DMS79 treated with DMSO at 0.1 percent for 48 hours (cell line): ENCODE measurements at regions not wholly inside any gene's neighbourhood (a gene's known extent, or its start where the extent isn't known, plus 50 kb on each side); places are given as distances from the start of the nearest gene placed in this dataset.
"Not testable (repeated sequence)": the region's sequence is repeated elsewhere in the genome, so short reads cannot be mapped to it uniquely, and the experiment has no call there.

Source experiments
- DNase-seq: peaks from one replicate; lab custom pipeline; 2025; lab: John Stamatoyannopoulos, UW

DNA sequence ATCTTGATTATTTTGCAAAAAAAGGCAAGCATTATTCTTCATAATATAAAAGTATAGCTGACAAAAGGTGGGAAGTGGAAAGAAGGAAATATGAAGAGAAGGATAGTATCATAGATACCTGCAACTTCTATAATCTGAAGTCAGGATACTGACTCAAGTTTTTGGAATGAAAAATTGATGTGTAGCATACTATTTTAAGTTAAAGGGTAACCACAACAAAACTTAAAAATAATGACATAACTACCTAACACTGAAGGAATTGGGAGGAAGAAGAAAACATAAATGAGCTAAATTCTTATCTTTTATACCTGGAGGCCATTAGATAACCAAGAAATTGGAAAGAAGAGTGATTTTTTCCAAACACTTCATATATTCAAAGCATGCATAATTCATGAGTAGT is 51.8 kb upstream of the TLE1 start:
- no peak for DNase-seq

DNA sequence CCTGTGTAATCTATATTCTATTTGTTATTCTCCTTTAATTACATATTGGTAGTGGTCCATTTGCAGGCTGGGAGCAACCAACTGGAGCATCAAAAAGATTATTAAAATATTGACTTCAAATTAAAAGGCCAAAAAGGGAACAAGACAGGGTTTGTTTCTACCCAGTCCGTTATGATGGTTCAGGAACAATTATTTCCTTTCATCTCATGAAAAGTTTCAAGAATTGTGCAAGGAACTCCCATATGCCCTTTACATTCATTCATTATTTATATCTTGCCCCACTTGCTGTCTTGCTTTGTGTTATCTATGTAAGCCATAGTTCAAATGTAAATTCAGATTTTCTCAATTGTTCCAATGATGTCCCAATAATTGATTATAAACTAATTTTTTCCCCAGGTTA is 58.7 kb upstream of the TLE1 start:
- DNase-seq, result no peak

DNA sequence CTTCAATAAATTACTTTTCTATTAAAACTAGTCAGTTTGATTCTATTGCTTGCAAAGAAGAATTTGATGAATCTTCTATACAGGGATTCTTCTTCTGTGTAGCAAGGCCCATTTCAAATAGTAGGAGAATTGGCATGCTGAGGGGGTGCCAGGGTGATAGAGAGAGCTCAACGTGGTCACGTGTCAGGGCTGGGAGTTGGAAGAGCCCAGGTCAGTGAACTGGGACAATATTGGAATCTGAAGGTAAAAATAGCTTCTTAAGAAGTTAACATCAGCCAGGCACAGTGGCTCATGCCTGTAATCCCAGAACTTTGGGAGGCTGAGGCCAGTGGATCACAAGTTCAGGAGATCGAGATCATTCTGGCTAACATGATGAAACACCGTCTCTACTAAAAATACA is 64.1 kb upstream of the TLE1 start:
- no peak for DNase-seq

DNA sequence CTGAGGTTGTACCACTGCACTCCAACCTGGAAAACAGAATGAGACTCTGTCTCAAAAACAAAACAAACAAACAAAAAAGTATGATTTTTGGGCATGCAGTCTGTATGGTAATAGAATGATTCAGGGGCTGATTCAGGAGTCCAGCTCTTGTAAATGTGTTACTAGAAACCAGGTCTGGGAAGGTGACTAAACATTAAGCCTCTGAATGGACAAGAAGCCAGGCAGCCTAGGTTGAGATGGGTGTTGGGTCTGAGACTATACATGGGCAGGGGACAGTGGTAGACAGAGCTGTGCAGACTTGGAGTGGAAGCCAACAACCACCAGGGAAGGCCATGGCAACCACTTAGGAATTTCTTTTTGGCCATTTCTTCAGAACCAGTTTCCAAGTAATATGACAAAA is 64.9 kb upstream of the TLE1 start:
- DNase-seq, result no peak

DNA sequence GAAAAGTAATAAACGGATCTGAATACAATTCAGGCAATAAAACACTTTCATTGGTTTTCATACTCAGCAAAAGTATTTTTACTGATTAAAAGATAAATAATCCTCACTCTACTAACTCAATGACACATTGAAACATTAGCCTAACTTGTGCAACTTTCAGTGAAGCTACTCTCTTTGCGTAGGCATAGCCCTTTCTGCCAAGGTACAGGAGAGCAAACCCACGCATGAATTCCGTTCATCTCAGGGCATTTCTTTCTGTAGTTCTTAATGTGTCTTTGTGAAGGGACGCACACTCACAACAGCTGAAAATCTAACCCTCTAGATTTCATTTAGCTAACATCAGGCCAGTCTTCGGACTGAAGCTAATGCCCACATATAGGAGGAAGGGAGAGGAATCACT is 66.4 kb upstream of the TLE1 start:
- DNase-seq, result no peak

DNA sequence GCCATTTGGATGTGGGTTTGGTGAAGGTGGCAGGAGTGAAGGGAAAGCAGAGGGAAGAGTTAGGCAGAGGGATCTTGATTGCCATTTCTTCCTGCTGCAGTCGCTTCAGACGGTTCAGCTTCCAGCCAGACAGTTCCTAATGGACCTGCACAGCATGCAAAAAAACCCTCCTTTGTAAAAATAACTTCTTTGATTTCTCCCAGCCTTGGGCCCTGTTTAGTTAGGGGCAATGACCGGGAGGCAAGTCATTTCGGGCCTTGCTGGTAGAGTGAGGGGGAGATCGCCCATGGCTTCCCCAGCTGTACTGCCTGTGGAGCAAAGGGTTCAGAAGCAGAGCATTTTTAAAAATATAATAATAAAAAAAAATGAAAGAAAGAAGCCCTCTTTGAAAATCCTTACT is 67.2 kb upstream of the TLE1 start:
- DNase-seq, result no peak

DNA sequence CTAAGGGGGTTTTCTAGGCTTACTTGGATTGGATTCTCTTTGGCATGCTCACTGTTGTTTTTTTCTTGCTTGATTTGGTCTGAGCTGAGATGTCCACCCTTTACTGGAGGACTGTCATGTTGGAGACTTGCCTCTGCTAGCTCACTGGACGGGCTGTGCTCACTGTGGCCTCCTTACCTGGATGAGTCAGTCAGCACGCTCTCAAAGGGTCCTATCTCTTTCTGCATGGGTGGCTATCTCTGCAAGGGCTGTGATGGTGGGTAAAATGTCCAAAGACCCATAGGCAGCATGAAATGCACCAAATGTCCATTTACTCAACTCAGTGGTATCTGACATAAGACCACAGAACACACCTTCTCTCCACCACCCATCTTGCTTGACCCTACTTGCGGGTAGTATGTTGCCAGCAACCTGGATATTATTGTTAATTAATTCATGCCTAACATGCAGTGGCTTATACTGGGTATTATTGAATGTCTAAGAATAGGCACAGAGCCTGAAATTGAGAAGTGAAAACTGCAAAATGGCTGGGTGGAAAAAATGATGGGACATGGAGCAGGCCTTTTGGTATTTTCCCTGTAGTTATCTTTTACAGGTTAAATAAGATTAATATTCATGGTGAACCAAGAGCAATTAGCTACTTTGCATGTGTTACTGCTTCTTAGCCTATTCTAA is 68.9 kb upstream of the TLE1 start:
- no peak for DNase-seq

DNA sequence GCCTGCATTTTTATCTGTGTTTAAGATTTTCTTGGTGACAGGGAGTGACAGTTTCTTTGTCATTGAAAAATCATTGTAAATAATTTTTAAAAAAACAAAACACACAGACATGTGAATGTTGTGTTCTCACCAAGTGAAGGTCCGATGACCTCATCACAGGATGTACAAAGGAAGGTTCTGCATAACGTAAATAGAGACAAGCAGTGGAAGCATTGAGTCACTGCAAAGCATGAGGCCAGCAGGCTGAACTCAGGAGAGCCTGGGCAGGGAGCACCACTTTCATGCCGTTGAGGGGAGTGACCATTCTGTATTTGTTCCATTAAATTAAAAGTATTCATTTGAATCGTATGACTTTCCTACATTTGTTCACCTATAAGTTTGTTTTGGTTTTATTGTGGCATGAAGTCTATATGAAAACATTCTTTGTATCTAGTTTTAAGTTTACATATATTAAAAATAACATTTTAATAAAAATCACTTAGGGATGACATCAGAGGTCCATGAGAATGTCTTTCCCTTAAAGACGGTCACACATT is 70.4 kb upstream of the TLE1 start:
- DNase-seq, result no peak

DNA sequence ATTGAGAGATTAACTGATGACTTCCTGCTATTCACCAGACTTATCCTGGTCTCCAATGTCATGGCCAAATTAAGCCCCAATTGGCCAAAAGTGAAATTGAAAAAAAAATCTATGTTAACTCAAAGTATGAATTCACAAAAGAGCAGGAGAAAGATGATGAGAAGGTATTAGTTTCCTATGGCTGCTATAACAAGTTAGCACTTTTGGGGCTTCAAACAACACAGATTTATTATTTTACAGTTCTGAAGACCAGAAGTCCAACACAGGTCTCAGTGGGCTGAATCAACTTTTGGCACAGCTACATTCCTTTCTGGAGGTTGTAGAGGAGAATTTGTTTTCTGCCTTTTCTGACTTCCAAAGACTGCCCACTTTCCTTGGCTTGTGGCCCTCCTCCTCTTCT is 78.6 kb upstream of the TLE1 start:
- no peak for DNase-seq

DNA sequence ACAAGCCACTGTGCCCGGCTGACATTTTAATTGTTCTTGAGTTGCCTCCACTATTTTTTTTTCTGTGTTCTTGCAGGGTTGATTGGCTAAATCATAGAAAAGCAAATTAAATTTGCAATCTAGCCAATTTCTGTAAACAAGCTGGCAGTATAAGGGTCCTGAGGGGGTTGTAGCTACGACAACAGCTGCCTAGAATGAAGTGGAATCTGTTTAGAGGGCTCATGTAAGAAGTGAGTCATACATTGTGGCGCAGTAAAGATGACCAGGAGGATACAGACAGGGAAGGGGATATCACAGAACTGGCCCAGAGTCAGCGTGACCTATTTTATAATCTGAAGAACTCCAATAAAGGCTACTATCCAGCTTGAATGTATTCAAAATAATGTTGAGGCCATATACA is 82.2 kb upstream of the TLE1 start:
- no peak for DNase-seq

DNA sequence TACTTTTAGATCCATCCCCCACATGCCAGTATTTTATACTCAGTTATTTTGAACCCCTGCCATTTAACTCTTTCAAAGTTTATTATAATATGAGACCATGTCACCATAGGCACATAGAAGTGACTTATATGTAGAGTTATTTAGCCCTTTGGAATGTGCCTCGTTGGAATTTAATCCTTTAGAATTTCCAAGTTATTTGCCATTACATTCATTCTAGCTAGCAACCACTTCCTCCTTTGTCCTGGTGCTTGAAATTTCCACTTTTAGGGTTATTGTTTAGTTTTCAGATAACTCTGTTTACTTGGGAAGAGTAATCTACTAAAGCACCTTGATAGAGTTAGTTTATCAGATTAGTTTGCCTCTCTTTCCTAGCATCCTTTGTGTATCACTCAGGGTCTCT is 82.8 kb upstream of the TLE1 start:
- DNase-seq, result no peak

DNA sequence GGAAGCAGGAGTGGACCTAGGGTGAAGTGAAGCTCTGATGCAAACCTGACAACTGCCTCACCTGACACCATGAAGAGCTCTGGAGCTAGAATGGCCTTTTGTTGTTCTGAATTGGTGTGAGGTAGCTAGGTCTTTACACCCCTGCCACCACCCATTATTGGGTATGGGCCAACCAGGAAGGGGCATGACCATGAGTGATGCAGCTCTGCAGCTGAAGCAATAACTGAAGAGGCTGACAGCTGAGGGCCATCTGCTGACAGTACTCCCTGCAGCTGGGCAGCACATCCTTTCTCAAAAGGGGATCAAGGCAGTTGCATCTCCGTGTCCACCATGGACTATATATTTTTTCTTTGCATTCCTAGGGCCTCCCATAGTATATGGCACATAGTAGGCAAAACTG is 87.0 kb upstream of the TLE1 start:
- DNase-seq, result no peak

DNA sequence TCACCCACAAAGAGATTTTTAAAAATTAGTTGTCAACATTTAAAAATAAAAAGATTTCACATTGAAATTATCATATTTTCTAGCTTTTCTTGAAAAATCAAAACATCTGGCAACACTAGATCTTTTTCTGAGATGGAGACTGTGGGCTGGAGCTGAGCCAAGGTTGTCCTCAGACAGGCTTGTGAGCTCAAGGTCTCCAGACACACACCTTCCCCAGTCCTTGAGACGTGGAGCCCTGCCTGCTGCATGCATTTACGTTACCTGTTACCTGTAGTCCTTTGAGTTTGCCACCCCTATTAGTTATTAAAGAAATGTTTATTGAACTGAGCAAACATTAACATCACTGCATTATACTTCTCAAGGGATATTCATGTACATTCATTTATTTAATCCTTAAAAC is 87.5 kb upstream of the TLE1 start:
- DNase-seq, result peak; percentile 2

DNA sequence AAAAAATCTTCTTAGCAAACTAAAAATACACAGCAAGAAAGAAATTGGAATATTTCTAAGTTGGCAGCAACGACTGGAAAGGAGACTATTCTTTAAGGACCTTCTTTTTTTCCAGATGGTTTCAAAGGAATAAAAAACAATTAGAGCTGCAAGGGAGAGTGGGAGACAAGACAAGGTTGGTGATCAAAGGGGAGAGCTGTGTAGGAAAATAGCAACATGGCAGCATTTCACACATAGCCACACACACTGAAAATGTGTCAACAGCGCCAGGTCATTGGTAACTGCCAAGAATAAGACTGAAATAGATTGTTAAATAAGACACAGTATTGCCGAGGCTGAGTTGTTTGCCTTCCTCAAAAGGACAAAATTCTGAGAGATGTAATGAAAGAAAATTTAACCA is 88.1 kb upstream of the TLE1 start:
- DNase-seq, result no peak

DNA sequence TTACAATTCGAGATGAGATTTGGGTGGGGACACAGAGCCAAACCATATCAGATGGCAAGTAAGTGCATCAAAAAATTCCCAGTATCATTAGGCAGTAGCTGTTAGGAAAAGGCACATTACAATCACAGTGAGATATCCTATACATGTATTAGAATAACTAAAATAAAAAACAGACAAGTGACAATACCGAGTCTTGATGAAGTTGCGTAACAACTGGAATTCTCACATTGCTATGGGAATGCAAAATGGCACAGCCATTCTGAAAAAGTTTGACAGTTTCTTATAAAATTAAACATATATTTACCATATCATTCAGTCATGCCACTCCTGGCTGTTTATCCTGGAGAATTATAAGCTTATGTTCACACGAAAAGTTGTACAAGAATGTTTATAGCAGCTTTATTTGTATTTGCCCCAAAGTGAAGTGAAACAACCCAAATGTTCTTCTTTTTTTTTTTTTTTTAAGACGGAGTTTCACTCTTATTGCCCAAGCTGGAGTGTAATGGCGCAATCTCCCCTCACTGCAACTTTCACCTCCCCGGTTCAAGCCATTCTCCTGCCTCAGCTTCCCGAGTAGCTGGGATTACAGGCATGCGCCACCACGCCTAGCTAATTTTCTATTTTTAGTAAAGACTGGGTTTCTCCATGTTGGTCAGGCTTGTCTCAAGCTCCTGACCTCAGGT is 93.1 kb upstream of the TLE1 start:
- DNase-seq, result no peak

DNA sequence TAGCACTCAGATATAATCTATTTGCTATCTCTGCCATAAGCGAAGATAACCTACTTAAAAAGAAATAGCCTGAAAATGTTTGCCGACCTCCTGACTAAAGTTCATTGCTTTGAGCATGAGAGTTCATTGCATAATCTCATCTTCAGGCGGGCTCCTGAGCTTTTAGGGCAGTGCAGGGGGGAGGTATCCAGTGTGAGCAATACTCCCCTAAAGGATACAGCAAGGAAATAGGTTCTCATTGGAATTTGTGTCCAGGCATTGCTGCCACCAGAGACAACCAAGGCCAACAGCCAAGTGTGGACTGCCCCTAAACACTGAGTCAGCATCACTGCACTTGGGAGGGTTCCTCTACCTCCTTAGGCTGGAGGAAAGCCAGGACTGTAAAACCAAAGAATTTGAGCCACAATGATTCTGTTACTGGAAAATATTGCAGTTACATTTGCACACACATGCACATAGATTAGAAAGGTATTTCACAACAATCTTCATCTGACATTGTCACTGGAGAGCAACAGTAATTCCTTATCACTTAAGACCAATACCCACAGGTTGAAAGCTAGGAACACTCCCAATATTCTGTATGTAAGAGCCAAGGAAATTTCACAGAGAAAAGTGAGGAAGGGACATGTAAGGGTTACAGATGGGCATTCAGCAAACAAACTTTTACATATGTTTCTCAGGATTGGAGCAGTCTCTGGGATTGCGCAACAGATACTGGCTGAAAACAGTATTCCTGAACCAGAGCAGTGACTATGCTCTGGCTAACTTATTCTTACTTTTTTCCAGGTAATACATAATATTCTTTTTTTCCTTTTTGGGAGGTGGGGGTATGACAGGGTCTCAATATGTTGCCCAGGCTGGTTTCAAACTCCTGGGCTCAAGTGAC is 98.6 kb upstream of the TLE1 start:
- no peak for DNase-seq

DNA sequence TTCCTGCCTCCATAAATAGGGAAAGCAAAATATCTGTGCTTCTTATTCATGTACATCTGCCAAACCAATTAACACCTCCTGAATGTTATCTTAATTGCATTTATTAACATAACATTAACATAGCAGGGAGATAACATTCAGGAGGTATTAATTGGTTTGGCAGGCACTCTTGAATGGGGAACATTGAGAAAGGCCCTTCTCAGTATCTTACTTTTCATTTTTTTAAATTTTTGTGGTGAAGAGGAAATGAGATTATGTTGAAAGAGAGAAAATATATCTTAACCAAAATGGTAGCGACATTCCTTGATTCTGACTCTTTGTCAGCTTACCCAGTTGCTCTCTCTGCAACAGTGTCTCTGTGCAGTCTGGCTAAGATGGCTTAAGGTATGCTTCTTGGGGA is 100.4 kb upstream of the TLE1 start:
- no peak for DNase-seq

DNA sequence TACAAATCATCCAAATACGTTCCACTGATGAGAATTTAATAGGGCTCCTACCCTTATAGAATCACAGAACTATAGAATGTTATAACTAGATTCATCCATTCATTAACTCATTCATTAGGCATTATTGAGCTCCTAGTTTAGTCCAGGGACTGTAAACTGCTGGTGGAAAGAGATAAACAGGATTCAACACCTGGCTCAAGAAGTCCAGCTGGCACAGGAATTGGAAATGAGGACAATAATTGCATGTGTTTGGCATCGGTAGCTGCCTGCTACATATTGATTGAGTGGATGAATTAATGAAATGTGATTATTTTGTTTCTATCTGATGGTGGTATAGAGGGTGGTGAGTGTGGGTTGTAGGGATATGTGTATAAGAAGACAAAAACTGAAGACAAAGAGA is 100.8 kb upstream of the TLE1 start:
- DNase-seq, result no peak

DNA sequence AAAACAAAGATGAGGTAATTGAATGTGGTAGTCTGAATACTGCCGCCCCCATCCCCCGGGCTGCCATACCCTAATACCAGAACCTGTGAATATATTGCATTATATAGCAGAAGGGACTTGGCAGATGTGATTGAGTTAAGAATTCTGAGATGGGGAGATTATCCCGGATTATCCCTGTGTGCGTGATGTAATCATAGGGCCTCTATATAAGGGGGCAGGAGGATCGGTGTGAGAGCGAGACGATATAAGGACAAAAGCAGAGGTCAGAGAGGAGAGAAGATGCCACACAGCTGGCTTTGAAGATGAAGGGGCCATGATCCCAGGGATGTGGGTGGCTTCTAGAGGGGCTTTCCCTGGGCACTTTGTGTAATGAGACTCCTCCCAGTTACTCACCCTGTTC is 101.7 kb upstream of the TLE1 start:
- DNase-seq, result no peak

DNA sequence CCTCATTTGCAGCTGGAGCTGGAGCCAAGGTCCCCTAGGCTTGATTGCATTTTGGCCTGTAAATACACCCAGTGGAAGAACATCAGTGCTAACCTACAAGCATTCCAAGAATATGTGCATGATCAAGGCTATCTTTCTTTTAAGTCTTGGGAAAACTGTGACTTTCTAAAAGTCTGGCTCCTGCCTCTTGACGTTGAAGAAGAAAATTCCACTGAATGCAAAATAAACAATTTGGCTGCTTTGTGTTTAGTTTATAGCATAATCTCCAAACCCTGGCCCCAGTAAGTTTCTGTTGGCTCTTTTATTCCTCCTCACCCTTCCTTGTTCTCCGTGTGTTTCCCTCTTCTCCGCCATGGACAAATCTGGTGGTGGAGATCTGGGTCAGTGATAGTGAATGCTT is 109.3 kb upstream of the TLE1 start:
- no peak for DNase-seq

DNA sequence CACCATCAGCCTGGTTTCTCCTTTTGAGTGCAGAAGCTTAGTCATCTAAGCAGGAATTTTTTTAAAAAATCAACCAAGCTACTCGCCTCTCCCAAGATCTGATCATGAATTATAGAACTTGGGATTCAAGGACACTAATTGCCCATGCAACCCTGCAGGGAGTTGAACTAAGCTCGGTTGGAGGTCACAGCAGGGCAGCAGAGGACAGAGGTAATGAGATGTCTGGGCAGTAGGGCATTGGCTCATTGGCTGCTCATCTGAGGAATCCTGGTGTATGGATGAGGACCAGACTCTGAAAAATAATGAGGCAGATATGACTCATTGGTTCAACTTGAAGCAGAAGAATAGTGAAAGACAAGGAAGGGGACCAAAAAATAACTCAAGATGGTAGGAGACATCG is 111.8 kb upstream of the TLE1 start:
- DNase-seq, result no peak

DNA sequence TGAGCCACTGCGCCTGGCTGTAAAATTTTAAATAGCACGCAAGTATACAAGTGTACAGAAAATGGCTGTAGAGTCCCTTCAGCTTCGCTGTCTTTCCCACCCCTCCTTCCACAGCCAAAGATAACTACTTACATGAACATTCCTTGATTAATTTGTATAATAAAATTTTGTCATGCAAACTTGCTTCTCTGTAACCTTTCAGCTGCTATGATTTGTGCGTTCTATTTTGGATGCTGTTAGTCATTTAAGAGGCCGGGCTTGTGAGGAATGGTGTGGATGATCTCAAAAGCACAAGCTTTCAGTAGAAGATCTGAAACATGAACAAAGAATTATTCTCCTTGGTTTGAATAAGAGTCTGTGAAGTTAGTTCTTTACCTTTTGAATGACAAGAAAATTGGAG is 115.0 kb upstream of the TLE1 start:
- no peak for DNase-seq

DNA sequence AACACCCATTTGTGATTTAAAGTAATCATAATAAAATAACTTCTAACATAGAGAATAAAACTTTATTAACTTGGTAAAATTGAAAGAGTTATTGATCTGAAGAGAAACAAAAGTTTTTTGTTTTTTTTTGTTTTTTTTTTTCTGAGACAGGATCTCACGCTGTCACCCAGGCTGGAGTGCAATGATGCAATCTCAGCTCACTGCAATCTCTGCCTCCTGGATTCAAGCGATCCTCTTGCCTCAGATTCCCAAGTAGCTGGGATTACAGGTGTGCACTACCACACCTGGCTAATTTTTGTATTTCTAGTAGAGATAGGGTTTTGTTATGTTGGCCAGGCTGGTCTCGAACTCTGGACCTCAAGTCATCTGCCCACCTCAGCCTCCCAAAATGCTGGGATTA is 116.5 kb upstream of the SPATA31D4 start:
- not testable (repeated sequence) for DNase-seq
